ENCODE measurements at regions not wholly inside any gene's neighbourhood (a gene's known extent, or its start where the extent isn't known, plus 50 kb on each side); places are given as distances from the start of the nearest gene placed in this dataset.

DNA sequence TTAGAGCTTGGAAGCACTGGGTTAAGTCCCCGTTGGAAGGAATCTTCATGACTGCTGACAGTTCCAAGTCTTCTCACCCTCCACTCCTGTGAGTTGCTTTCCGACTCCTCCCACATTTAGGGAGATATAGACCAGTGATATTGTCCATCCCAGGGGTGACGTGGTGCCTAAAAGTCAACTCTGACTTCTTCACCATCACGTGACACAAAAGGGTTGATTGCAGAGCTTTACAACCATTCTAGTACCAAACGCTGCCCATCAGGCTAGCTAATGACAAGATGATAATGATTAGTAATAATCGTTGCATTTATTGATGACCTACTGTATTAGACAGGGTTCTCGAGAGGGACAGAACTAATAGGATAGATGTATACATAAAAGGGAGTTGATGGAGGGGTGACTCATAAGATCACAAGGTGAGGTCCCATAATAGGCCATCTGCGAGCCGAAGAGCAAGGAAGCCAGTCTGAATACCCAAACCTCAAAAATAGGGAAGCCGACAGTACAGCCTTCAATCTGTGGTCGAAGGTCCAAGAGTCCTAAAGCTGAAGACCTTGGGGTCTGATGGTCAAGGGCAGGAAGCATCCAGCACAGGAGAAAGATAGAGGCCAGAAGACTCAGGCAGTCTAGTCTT, 85.3 kb upstream of the CARD11 start:
- Histone ChIP-seq H3K36me3 (no peaks in the 10 kb centered on the region), H3K4me1 (no peaks in the 10 kb centered on the region), H3K9me3 (no peaks in the 10 kb centered on the region), H3K4me3 (no peak overlapping the region), H3K27me3 (no peaks in the 10 kb centered on the region), H3K27ac (no peak overlapping the region)
- no peak for DNase-seq
- TF ChIP-seq POLR2A (IDR thresholded peaks at IDR 0.05) = no peak
- TF ChIP-seq, protein P1, sequence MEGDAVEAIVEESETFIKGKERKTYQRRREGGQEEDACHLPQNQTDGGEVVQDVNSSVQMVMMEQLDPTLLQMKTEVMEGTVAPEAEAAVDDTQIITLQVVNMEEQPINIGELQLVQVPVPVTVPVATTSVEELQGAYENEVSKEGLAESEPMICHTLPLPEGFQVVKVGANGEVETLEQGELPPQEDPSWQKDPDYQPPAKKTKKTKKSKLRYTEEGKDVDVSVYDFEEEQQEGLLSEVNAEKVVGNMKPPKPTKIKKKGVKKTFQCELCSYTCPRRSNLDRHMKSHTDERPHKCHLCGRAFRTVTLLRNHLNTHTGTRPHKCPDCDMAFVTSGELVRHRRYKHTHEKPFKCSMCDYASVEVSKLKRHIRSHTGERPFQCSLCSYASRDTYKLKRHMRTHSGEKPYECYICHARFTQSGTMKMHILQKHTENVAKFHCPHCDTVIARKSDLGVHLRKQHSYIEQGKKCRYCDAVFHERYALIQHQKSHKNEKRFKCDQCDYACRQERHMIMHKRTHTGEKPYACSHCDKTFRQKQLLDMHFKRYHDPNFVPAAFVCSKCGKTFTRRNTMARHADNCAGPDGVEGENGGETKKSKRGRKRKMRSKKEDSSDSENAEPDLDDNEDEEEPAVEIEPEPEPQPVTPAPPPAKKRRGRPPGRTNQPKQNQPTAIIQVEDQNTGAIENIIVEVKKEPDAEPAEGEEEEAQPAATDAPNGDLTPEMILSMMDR (IDR thresholded peaks at IDR 0.05) = no peak

DNA sequence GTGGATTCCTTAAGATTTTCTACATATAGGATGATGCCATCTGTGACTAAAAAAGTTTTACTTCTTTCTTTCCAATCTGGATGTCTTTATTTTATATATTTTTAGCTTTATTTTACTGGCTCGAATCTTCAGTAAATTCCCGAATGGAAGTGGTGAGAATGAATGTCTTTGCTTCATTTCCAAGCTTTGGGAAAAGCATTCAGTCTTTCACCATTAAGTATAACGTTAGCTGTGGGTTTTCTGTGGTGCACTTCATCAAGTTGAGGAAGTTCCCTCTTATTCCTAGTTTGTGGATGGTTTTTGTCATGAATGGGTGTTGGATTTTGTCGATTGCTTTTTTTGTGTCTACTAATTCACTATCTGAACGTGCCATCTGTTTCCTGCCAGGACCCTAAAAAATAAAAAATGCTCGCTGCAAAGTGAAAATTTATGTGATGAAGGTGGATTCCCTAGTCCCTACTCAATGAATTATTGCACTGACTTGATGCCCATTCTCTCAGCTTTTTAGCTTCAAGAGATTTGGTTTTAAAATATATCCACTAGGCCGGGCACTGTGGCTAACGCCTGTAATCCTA, 90.2 kb upstream of the CARD11 start:
- peak in 1 of 3 donors; percentile 6 for DNase-seq
- Histone ChIP-seq H3K27me3 (no peaks in the 10 kb centered on the region), H3K4me1 (no peaks in the 10 kb centered on the region), H3K9me3 (no peaks in the 10 kb centered on the region), H3K36me3 (no peaks in the 10 kb centered on the region), H3K4me3 (no peak overlapping the region), H3K27ac (no peak overlapping the region)
- TF ChIP-seq, protein P1 (IDR thresholded peaks at IDR 0.05) = no peak
- TF ChIP-seq POLR2A (IDR thresholded peaks at IDR 0.05) = no peak

DNA sequence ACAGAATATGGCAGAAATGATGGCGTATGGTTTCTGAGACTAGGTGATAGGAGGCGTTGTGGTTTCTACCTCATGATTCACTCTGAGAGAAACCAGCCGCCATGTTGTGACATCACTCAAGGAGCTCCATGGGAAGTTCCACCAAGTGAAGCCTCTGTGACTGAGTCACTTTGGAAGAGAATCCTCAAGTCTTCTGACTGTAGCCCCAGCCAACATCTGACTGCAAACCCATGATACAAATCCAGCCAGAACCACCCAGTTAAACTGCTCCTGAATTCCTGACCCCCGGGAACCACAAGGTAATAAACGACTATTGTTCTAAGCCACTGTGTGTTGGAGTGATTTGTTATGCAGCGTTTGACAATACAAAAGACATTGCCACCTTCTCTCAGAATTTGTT, 91.1 kb upstream of the CARD11 start:
- Histone ChIP-seq H3K27ac (no peak overlapping the region), H3K9me3 (no peaks in the 10 kb centered on the region), H3K4me1 (no peaks in the 10 kb centered on the region), H3K36me3 (no peaks in the 10 kb centered on the region), H3K27me3 (no peaks in the 10 kb centered on the region), H3K4me3 (no peak overlapping the region)
- TF ChIP-seq, protein P1 (IDR thresholded peaks at IDR 0.05) = no peak
- no peak for TF ChIP-seq POLR2A (IDR thresholded peaks at IDR 0.05)
- DNase-seq = no peak

DNA sequence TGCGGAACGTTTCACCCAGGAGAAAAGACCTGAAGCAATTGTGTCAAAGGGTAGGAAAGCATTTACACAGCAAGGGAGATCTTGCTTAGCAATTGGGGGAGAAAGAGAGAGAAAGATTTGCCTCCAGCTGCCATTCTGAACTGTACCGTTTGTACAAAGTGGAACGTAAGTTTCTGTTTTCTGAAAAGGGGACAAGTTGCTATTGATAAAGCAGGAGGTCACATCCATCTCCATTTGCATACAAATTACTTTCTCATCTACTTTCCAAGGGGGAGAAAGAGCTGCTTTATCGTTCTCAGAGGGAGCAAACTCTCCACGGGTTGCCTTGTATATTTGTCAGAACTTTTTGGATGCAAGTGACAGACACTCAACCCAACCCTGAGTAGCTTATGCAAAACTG, 92.0 kb upstream of the CARD11 start:
- TF ChIP-seq, protein P1 (IDR thresholded peaks at IDR 0.05) = no peak
- no peak for TF ChIP-seq POLR2A (IDR thresholded peaks at IDR 0.05)
- Histone ChIP-seq H3K4me3 (no peak overlapping the region), H3K9me3 (no peaks in the 10 kb centered on the region), H3K36me3 (no peaks in the 10 kb centered on the region), H3K27ac (no peak overlapping the region), H3K27me3 (no peaks in the 10 kb centered on the region), H3K4me1 (no peaks in the 10 kb centered on the region)
- no peak for DNase-seq

DNA sequence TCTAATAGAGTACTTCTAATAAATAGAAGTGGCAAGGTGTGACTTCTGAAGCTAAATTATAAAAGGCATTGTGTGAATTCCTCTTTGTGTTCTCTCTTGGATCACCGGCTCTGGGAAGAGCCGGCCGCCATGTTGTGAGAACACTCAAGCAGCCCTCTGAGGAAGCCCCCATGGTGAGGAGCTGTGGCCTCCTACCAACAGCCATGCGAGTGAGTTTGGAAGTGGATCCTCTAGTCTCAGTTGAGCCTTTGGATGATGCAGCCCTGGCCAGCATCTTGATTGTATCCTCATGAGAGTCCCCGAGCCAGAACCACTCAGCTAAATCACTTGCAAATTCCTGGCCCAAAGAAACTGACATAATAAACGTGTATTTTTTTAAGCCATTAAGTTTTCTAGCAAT, 94.5 kb upstream of the CARD11 start:
- Histone ChIP-seq H3K27me3 (no peaks in the 10 kb centered on the region), H3K36me3 (no peaks in the 10 kb centered on the region), H3K27ac (no peak overlapping the region), H3K4me1 (no peaks in the 10 kb centered on the region), H3K9me3 (no peaks in the 10 kb centered on the region), H3K4me3 (no peak overlapping the region)
- no peak for TF ChIP-seq POLR2A (IDR thresholded peaks at IDR 0.05)
- TF ChIP-seq, protein P1 (IDR thresholded peaks at IDR 0.05) = no peak
- DNase-seq = peak in 1 of 3 donors; percentile 12
